ENCODE measurements at regions not wholly inside any gene's neighbourhood (a gene's known extent, or its start where the extent isn't known, plus 50 kb on each side); places are given as distances from the start of the nearest gene placed in this dataset.

DNA sequence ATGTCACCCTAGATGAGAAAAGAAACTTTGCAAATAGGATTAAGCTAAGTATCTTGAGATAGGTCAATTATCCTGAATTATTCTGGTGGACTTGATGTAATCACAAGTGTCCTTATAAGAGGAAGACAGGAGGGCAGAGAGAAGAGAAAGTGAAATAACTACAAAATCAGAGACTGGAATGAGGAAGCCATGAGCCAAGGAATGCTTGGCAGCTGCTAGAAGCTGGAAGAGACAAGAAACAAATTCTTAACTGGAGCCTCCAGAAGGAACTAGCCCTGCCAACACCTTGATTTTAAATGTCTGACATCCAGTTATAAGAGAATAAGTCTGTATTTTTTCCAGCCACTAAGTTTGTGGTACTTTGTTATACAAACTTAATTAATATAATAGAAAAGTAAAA, 480.0 kb downstream of the NR2F1-AS1 start:
- DNase-seq, result no peak

- DNase-seq, result no peak
Measured at GRCh38 chr5:93100428-93100827, 480.6 kb downstream of the NR2F1-AS1 start.

DNA sequence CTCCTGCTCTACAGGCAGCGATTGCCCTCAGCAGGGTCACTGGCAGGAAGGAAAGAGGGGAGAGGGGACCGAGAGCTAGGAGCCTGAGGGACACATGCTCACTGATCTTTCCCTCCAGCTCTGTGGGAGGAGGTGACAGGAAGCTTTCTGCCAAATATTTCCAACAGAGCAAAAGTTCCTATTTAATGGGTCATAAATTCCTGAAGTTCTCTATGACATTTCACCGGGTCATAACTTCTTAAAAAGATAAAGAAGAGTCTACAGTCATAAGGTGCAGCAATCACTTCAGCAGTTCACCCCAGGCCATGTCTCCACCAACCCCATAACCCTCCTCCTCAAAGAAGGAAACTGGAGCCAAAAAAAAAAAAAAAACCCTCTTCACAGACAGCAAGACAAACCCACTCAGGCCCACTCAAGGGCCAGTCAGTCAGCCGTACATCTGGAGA, 481.1 kb downstream of the NR2F1-AS1 start:
- DNase-seq, result no peak

- no peak for DNase-seq
Measured at GRCh38 chr5:93096561-93096960, 484.5 kb downstream of the NR2F1-AS1 start.

DNA sequence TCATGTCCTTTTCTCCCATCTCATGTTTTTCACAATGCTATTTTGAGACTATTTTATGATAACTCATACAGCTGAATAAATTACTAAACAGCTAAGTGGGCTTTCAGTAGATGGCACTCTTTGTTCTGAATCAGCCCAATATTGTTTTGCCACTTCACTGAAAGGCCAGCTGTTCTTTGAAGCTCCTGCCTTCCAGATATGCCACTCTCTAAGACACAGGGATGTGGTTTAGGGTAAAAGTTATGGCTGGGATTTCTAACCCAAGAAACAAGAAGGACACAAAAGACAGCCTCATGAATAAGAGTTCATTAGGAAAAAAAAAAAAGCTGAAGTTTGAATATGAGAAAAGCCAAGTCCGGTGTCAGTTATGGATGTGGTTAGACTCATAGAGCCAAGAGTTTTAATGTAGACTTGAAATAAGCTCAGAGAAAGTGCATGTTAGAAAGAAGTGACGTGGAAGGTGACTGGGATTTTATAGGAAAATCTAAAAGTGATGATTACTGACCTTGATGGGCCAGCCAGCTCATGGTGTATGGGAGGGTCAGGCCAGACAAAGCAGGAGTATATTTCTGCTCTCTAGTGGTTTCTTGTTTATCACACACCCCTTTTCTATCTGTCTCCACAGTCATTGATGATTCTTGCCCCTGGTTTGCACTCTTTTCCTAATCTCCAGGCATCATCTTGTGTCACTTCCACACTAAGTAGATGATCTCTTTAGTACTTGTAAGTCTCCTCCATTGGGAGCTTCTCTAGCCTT, 488.5 kb downstream of the NR2F1-AS1 start:
- no peak for DNase-seq

GRCh38 chr5:93090698-93091097, 490.3 kb downstream of the NR2F1-AS1 start:
- DNase-seq, result no peak

GRCh38 chr5:93088592-93089389, 492.2 kb downstream of the NR2F1-AS1 start:
- DNase-seq, result peak in 1 of 14 donors; percentile 10

DNA sequence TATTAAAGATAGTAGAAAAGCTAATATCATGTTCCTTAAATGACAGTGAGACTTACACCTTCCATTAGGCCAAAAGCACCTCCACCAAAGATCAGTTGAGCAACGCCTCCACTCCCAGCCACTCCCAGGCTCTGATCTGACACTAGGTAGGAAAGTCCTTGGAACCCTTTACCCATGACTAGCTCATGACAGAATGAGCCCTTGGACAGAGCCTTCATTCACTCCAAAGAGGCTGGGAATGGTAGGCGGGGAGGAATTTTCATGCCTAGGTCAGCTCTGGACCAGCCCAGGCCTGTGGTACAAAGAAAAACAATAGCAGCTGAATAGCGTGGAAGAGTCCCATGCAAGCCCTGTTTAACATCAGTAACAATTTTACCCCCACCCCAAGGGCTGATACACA, 493.7 kb downstream of the NR2F1-AS1 start:
- no peak for DNase-seq

GRCh38 chr5:93082981-93083380, 498.0 kb downstream of the NR2F1-AS1 start:
- DNase-seq, result no peak

DNA sequence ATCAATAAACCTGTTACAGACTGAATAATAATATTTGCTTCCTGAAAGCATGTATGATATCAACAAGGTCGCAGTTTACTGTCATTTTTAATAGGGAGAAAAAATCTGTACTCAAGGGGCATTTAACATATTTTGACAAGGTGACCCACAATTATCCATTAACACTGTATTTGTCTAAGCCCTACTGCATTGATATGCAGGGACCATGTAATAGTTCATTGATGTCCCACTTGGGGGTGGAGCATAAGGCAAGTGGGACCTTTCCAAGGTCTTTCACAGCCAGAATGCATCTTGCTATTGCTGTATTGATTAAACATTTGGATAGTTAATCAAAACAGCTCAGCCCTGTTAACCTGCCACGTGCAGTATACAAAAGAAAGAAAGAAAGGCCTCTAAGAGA, 502.0 kb downstream of the NR2F1-AS1 start:
- DNase-seq, result no peak

- peak in 11 of 14 donors; percentile 1 to 69 (median 23) for DNase-seq
Measured at GRCh38 chr5:93078082-93079038, 502.7 kb downstream of the NR2F1-AS1 start.

GRCh38 chr5:93076566-93076965, 504.5 kb downstream of the NR2F1-AS1 start:
- DNase-seq, result no peak

- DNase-seq, result no peak
Measured at GRCh38 chr5:93076096-93076495, 504.9 kb downstream of the NR2F1-AS1 start.

DNA sequence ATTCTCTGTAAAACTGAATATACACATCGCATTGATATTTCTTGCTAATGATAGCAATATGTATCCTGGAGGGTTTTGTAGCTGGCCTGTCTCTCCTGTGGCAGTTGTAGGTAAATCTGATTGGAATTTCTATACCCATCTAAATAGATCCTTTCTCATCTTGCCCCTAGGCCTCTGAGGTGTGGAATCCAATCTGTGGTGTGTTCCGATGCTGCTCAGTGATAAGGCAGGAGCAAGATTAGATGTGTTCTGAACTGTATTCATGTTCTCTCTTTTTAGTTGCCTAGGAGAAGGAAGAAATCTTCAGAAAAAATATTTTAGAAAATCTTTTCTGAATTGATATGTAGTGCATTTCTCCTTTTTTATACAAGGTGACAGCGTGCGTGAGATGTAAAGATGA, 507.5 kb downstream of the NR2F1-AS1 start:
- DNase-seq, result no peak

DNA sequence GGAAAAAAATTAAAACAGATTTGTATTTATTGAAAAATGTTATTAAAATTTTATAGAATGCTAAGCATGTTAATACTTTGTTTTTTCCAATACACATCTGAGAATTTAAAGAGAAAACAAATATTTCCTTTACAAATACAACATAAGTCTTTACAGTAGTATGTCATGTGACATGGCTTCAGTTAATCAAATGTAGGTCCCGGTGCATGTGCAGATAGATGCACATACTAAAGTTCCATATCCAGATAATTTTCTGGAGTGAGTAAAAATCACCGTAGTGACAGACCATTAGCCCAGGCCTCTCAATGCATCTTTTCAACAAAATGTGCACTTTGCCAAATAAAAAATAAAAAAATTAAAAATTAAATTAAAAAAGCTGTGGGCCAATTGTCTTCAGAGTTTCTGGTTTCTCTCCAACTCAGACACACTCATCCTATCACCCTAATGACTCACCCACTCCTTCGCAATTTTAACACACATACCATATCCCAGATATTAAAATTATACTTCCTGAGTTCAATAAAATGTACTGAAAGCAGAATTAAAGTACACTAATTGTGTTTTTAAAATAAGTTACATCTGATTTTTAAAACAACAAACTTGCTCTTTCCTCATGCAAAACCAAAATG, 508.1 kb downstream of the NR2F1-AS1 start:
- no peak for DNase-seq

- DNase-seq, result no peak
Measured at GRCh38 chr5:93071710-93072109, 509.3 kb downstream of the NR2F1-AS1 start.

DNA sequence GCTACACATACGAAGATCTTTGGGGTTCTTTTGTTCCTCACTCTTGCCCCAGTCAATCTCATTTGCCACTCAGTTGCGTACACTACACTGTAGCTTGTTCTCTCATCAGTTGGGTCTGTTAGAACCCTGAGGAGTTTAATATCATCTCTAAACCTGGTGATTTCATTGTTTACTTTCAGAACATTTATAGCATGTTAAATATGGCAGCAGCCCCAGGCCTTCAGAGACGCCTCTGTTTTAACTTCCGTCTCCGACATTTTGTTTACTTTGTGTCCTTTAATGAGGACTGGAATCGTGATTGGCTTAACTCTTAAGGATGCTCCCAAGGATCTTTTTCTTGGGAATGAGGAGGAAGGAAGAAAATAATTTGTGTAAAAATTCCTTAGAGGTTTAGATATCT, 510.1 kb downstream of the NR2F1-AS1 start:
- no peak for DNase-seq

DNA sequence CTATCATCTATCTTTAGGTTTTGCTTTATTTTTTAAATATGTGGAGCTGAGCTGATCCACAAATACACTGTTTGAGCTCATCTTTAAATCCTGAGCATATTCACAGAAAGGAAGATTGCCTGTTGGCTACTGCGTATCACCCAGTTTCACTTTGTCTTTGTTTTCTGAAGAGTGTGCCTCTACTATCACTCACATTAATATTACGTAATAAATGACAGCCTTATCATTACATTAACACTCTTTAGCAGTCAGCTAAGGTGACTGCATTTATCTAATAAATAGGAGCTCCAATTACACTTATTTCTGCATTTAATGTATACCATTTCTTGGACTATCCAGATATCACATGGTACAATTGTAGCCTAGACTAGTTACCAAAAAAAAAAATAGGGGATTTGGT, 511.7 kb downstream of the NR2F1-AS1 start:
- DNase-seq, result no peak

- DNase-seq, result peak in 1 of 14 donors; percentile 5
Measured at GRCh38 chr5:93062548-93062947, 518.5 kb downstream of the NR2F1-AS1 start.

GRCh38 chr5:93058309-93058708, 522.7 kb downstream of the NR2F1-AS1 start:
- DNase-seq, result no peak

DNA sequence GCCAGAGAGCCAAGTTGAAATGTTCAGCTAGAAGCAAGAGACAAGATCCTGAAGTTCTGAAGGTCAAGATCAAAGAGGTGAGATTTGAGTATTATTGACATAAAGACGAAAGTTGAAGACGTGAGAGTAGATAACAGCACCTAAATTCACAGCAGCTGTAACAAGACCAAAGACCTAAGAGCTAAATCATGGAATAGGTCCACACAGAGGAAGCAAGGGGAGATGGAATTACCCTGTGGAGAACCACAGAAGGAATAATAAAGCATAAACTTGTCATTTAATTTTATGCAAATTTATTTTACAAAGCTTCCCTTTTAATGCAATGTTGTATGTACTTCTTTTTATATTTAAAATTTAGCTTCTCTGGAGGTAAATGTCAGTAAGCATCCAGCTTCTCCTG, 523.7 kb downstream of the NR2F1-AS1 start:
- no peak for DNase-seq

GRCh38 chr5:93055971-93056370, 525.0 kb downstream of the NR2F1-AS1 start:
- DNase-seq, result no peak

All from C1 segment of cervical spinal cord (tissue), 14 donors.